ENCODE measurements at regions not wholly inside any gene's neighbourhood (a gene's known extent, or its start where the extent isn't known, plus 50 kb on each side); places are given as distances from the start of the nearest gene placed in this dataset.

DNA sequence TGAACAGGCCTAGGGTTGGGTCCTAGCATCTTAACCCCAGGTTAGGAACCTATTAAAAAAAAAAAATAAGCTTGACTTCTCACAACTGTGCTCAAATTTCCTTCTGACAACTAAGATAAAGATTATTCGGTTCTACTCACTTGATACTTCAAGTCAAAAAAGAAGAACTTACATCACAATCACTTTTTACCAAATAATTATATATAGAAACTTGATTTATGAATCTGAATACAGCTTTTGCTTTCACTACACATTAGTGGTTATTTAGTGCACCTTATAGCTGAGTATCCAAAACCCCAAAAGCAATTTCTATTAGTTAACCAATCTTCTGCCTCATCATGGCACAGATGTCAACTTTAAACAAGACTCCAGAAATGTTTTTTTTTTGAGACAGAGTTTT lies 119.0 kb upstream of the DST start:
- Mint-ChIP-seq H3K9me3 (no peaks in the 10 kb centered on the region), H3K4me3 (no peak overlapping the region), H3K27me3 (peaks cover 0 to 6% (median 0%) of the 10 kb centered on the region in 5 donors), H3K4me1 (peaks cover 0 to 9% (median 0%) of the 10 kb centered on the region in 7 donors), H3K27ac (no peak overlapping the region), H3K36me3 (no peaks in the 10 kb centered on the region)
- H3K36me3 ChIP-seq (ENCODE audit: control insufficient read depth in 2 of 3, insufficient read depth in 3 of 3, low read length in 3 of 3) = no peaks in the 10 kb centered on the region
- no peak overlapping the region for H3K4me3 ChIP-seq (ENCODE audit: low read length)
- H3K4me1 ChIP-seq (ENCODE audit: control insufficient read depth in 2 of 2, insufficient read depth in 2 of 2, low read length in 2 of 2) = no peaks in the 10 kb centered on the region
- CTCF ChIA-PET = no interaction called here
- no peaks in the 10 kb centered on the region for H3K9me3 ChIP-seq (ENCODE audit: control insufficient read depth in 2 of 3, low read length in 3 of 3)
- no peaks in the 10 kb centered on the region for H3K27me3 ChIP-seq (ENCODE audit: control insufficient read depth in 2 of 2, insufficient read depth in 2 of 2, low read length in 2 of 2)
- POLR2A ChIA-PET = no interaction called here
- DNase-seq (no peak), ATAC-seq (no peak)
- intact Hi-C loops (cut with micrococcal nuclease) = no loop called here
- no peak overlapping the region for H3K27ac ChIP-seq (ENCODE audit: low read depth, low read length)

DNA sequence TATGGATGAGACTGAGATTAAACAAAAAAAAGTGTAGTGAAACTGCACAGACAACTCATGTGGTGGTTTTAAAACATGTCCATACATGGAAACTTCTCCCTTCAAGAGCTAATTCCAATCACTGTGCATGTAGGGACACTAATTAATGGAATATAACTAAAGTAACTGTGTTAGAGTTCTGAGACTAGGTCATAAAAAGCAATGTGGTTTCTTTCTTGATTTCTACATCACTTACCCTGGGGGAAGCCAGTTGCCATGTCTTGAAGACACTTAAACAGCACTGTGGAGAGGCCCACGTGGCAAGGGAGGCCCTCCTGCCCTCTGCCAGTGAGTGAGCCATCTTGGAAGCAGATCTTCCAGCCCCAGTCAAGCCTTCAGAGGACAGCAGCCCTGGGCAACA lies 118.2 kb upstream of the DST start:
- no peaks in the 10 kb centered on the region for H3K27me3 ChIP-seq (ENCODE audit: control insufficient read depth in 2 of 2, insufficient read depth in 2 of 2, low read length in 2 of 2)
- H3K4me1 ChIP-seq (ENCODE audit: control insufficient read depth in 2 of 2, insufficient read depth in 2 of 2, low read length in 2 of 2) = no peaks in the 10 kb centered on the region
- ChIA-PET POLR2A (no interaction called here), CTCF (no interaction called here)
- no peaks in the 10 kb centered on the region for H3K36me3 ChIP-seq (ENCODE audit: control insufficient read depth in 2 of 3, insufficient read depth in 3 of 3, low read length in 3 of 3)
- peaks cover 0 to 12% (median 0%) of the 10 kb centered on the region in 7 donors for H3K4me1 Mint-ChIP-seq
- H3K9me3 ChIP-seq (ENCODE audit: control insufficient read depth in 2 of 3, low read length in 3 of 3) = no peaks in the 10 kb centered on the region
- H3K27me3 Mint-ChIP-seq = peaks cover 0 to 6% (median 0%) of the 10 kb centered on the region in 5 donors
- no peaks in the 10 kb centered on the region for H3K9me3 Mint-ChIP-seq
- no peak for DNase-seq
- H3K36me3 Mint-ChIP-seq = no peaks in the 10 kb centered on the region
- no peak overlapping the region for H3K4me3 ChIP-seq (ENCODE audit: low read length)
- no peak overlapping the region for H3K27ac ChIP-seq (ENCODE audit: low read depth, low read length)
- intact Hi-C loops (cut with micrococcal nuclease) = no loop called here
- no peak overlapping the region for H3K4me3 Mint-ChIP-seq
- no peak overlapping the region for H3K27ac Mint-ChIP-seq
- ATAC-seq = no peak

DNA sequence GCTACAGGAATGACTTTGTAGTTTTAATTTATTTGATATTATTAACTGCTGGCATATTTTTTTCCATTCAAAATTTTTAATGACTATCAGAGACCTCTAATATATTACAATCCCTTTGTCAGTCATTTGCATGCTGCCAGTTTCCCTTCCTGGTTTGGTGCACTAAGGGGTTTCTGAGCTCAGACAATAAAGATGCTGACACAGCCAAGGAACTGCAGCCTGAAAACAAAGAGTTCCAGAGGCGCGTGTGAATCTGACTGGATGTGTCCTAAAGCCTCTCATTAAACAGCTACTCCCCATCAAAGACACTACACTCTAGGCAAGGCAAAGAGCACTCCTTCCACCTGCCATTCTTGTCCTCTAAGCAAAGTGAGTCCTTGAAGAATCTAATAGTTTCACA lies 116.8 kb upstream of the DST start:
- Mint-ChIP-seq H3K36me3 (no peaks in the 10 kb centered on the region), H3K27ac (no peak overlapping the region), H3K4me1 (peaks cover 0 to 13% (median 0%) of the 10 kb centered on the region in 7 donors), H3K9me3 (no peaks in the 10 kb centered on the region), H3K27me3 (peaks cover 0 to 8% (median 0%) of the 10 kb centered on the region in 5 donors), H3K4me3 (no peak overlapping the region)
- H3K27me3 ChIP-seq (ENCODE audit: control insufficient read depth in 2 of 2, insufficient read depth in 2 of 2, low read length in 2 of 2) = no peaks in the 10 kb centered on the region
- ChIA-PET CTCF (no interaction called here), POLR2A (interaction anchor here (0.6 kb wide), 1 partner anchor 88 kb away, joined by 3 read pairs; no protein-coding TSS in a partner anchor)
- H3K36me3 ChIP-seq (ENCODE audit: control insufficient read depth in 2 of 3, insufficient read depth in 3 of 3, low read length in 3 of 3) = no peaks in the 10 kb centered on the region
- no peak overlapping the region for H3K27ac ChIP-seq (ENCODE audit: low read depth, low read length)
- intact Hi-C loops (cut with micrococcal nuclease) = no loop called here
- no peaks in the 10 kb centered on the region for H3K9me3 ChIP-seq (ENCODE audit: control insufficient read depth in 2 of 3, low read length in 3 of 3)
- DNase-seq (no peak), ATAC-seq (no peak)
- H3K4me3 ChIP-seq (ENCODE audit: low read length) = no peak overlapping the region
- no peaks in the 10 kb centered on the region for H3K4me1 ChIP-seq (ENCODE audit: control insufficient read depth in 2 of 2, insufficient read depth in 2 of 2, low read length in 2 of 2)

DNA sequence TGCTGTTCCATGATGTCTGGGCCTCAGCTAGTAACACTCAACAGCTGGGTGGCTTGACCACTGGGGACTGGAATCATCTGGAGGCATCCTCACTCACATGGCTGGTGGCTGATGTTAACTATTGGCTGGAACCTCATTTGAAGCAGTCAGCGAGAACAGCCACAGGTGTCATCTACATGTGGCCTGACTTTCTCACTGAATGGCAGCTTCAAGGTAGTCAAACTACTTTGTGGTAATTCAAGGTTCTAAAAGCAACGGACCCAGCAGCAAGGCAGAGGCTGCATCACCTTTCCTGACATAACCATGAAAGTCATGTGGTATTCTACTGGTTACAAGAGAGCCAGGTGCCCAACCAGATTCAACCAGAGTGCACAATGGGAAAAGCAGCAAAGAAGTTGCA lies 115.9 kb upstream of the DST start:
- Histone ChIP-seq H3K36me3 (ENCODE audit: control insufficient read depth in 2 of 3, insufficient read depth in 3 of 3, low read length in 3 of 3) (no peaks in the 10 kb centered on the region), H3K27ac (ENCODE audit: low read depth, low read length) (no peak overlapping the region), H3K4me3 (ENCODE audit: low read length) (no peak overlapping the region), H3K4me1 (ENCODE audit: control insufficient read depth in 2 of 2, insufficient read depth in 2 of 2, low read length in 2 of 2) (no peaks in the 10 kb centered on the region), H3K9me3 (ENCODE audit: control insufficient read depth in 2 of 3, low read length in 3 of 3) (no peaks in the 10 kb centered on the region), H3K27me3 (ENCODE audit: control insufficient read depth in 2 of 2, insufficient read depth in 2 of 2, low read length in 2 of 2) (no peaks in the 10 kb centered on the region)
- Mint-ChIP-seq H3K27ac (no peak overlapping the region), H3K9me3 (no peaks in the 10 kb centered on the region), H3K36me3 (no peaks in the 10 kb centered on the region), H3K4me3 (no peak overlapping the region), H3K27me3 (peaks cover 0 to 12% (median 0%) of the 10 kb centered on the region in 5 donors), H3K4me1 (peaks cover 0 to 7% (median 0%) of the 10 kb centered on the region in 7 donors)
- intact Hi-C loops (cut with micrococcal nuclease) = no loop called here
- DNase-seq (no peak), ATAC-seq (no peak)
- ChIA-PET CTCF (no interaction called here), POLR2A (no interaction called here)

DNA sequence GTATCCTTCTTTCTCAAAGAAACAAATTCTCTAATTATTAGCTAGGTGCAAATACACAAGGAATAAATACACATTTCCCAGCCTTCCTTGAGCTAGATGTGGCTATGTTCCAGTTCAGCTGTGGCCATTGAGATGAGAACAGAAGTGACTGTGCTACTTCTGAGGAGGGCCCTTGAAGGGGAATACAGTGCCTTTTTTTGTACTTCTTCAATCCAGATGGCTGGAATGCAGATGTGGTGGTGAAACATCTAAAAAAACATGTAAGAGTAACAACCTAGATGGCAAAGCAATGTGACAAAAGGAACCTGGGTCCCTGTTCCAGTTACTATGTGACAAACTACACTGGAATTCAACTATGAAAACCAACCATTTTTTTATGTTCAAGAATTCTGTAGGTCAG lies 115.4 kb upstream of the DST start:
- peaks cover 0 to 12% (median 0%) of the 10 kb centered on the region in 5 donors for H3K27me3 Mint-ChIP-seq
- H3K9me3 Mint-ChIP-seq = no peaks in the 10 kb centered on the region
- H3K27ac ChIP-seq (ENCODE audit: low read depth, low read length) = no peak overlapping the region
- CTCF ChIA-PET = no interaction called here
- no peaks in the 10 kb centered on the region for H3K4me1 ChIP-seq (ENCODE audit: control insufficient read depth in 2 of 2, insufficient read depth in 2 of 2, low read length in 2 of 2)
- DNase-seq = no peak
- POLR2A ChIA-PET = no interaction called here
- H3K4me3 ChIP-seq (ENCODE audit: low read length) = no peak overlapping the region
- intact Hi-C loops (cut with micrococcal nuclease) = no loop called here
- ATAC-seq = no peak
- no peaks in the 10 kb centered on the region for H3K36me3 ChIP-seq (ENCODE audit: control insufficient read depth in 2 of 3, insufficient read depth in 3 of 3, low read length in 3 of 3)
- H3K27me3 ChIP-seq (ENCODE audit: control insufficient read depth in 2 of 2, insufficient read depth in 2 of 2, low read length in 2 of 2) = no peaks in the 10 kb centered on the region
- H3K4me3 Mint-ChIP-seq = no peak overlapping the region
- H3K36me3 Mint-ChIP-seq = no peaks in the 10 kb centered on the region
- peaks cover 0 to 7% (median 0%) of the 10 kb centered on the region in 7 donors for H3K4me1 Mint-ChIP-seq
- H3K27ac Mint-ChIP-seq = no peak overlapping the region
- H3K9me3 ChIP-seq (ENCODE audit: control insufficient read depth in 2 of 3, low read length in 3 of 3) = no peaks in the 10 kb centered on the region

DNA sequence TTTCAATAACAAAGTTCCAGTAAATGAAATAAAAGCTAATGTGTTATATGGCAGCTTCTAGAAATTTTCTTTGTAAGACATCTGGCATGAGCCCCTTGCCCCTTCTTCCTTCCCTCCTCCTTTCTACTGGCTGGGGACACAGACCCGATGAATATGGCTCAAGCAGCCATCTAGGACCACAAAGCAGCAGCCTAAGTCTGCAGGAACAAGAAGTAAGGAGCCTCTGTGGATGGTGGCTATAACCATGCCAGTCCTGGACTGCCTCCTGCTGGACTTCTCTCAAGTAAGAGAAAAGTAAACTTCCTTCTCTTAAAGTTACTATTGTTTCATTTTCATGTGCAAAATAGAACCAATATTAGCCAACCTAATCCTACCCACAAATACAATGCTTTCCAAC lies 114.9 kb upstream of the DST start:
- intact Hi-C loops (cut with micrococcal nuclease) = no loop called here
- Mint-ChIP-seq H3K36me3 (no peaks in the 10 kb centered on the region), H3K4me1 (peaks cover 0 to 9% (median 0%) of the 10 kb centered on the region in 7 donors), H3K4me3 (no peak overlapping the region), H3K27ac (no peak overlapping the region), H3K27me3 (peaks cover 0 to 12% (median 0%) of the 10 kb centered on the region in 5 donors), H3K9me3 (no peaks in the 10 kb centered on the region)
- ChIA-PET POLR2A (no interaction called here), CTCF (no interaction called here)
- ATAC-seq (peak; percentile 36), DNase-seq (no peak)
- Histone ChIP-seq H3K27ac (ENCODE audit: low read depth, low read length) (no peak overlapping the region), H3K4me3 (ENCODE audit: low read length) (no peak overlapping the region), H3K9me3 (ENCODE audit: control insufficient read depth in 2 of 3, low read length in 3 of 3) (no peaks in the 10 kb centered on the region), H3K4me1 (ENCODE audit: control insufficient read depth in 2 of 2, insufficient read depth in 2 of 2, low read length in 2 of 2) (no peaks in the 10 kb centered on the region), H3K36me3 (ENCODE audit: control insufficient read depth in 2 of 3, insufficient read depth in 3 of 3, low read length in 3 of 3) (no peaks in the 10 kb centered on the region), H3K27me3 (ENCODE audit: control insufficient read depth in 2 of 2, insufficient read depth in 2 of 2, low read length in 2 of 2) (no peaks in the 10 kb centered on the region)

DNA sequence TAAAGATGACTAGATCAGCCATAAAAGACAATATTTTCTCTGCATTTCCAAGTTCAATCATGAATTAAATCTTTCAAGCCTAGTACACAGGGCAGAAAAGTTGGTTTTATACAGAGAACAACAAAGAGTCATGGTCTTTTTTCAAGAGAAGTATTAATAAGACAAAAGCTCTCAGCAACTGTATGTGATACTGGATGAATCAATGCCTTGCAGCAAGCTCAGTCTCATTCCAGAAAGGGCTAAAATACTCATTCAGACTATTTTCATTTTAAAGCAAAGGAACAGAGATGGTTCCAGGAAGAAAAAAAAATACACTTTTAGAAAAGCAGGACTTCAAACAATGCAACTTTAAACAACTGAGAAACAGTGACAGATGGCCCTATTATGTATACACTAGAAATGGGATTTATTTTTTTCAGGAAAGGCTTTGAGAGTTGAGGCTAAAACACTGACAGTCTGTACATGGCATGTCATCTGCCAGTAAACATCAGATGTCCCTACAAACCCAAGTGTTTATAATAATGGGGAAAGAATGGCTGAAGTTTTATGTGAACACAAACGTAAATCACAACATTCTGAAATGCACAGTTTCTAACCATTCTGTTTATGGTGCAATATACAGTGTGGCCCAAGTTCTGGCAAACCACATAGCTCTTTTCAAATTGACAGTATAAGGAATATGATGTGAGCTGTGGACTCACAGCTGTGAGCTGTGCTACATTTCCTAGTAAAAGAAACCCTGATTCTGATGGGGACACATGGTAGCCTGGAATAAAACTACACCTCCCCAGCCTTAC lies 114.3 kb upstream of the DST start:
- Mint-ChIP-seq H3K4me3 (no peak overlapping the region), H3K36me3 (no peaks in the 10 kb centered on the region), H3K27ac (no peak overlapping the region), H3K4me1 (peaks cover 0 to 9% (median 0%) of the 10 kb centered on the region in 7 donors), H3K27me3 (peaks cover 0 to 12% (median 1%) of the 10 kb centered on the region in 5 donors), H3K9me3 (no peaks in the 10 kb centered on the region)
- POLR2A ChIA-PET = no interaction called here
- DNase-seq = no peak
- no peaks in the 10 kb centered on the region for H3K9me3 ChIP-seq (ENCODE audit: control insufficient read depth in 2 of 3, low read length in 3 of 3)
- H3K4me3 ChIP-seq (ENCODE audit: low read length) = no peak overlapping the region
- no peaks in the 10 kb centered on the region for H3K36me3 ChIP-seq (ENCODE audit: control insufficient read depth in 2 of 3, insufficient read depth in 3 of 3, low read length in 3 of 3)
- no peaks in the 10 kb centered on the region for H3K4me1 ChIP-seq (ENCODE audit: control insufficient read depth in 2 of 2, insufficient read depth in 2 of 2, low read length in 2 of 2)
- no peak overlapping the region for H3K27ac ChIP-seq (ENCODE audit: low read depth, low read length)
- intact Hi-C loops (cut with micrococcal nuclease) = no loop called here
- CTCF ChIA-PET = no interaction called here
- no peaks in the 10 kb centered on the region for H3K27me3 ChIP-seq (ENCODE audit: control insufficient read depth in 2 of 2, insufficient read depth in 2 of 2, low read length in 2 of 2)
- no peak for ATAC-seq
